HEK293 (cell line): ENCODE measurements at regions not wholly inside any gene's neighbourhood (a gene's known extent, or its start where the extent isn't known, plus 50 kb on each side); places are given as distances from the start of the nearest gene placed in this dataset.

Experiments
- ZNF621 ChIP-seq: fragments of 450-650 bp; formaldehyde crosslinking; IDR thresholded peaks from 2 replicates; pipeline ENCODE4 v1.5.1; 2017; ENCODE audit warnings: missing biosample characterization, missing genetic modification characterization
- ZNF707 ChIP-seq: fragments of 450-650 bp; formaldehyde crosslinking; IDR thresholded peaks from 2 replicates; pipeline ENCODE4 v1.5.1; 2016; ENCODE audit warnings: missing biosample characterization, missing genetic modification characterization
- TF ChIP-seq, protein P1 (sequence below): fragments of 450-650 bp; formaldehyde crosslinking; IDR thresholded peaks from 2 replicates; pipeline ENCODE4 v1.5.1; 2016; ENCODE audit warnings: missing biosample characterization, missing genetic modification characterization

DNA sequence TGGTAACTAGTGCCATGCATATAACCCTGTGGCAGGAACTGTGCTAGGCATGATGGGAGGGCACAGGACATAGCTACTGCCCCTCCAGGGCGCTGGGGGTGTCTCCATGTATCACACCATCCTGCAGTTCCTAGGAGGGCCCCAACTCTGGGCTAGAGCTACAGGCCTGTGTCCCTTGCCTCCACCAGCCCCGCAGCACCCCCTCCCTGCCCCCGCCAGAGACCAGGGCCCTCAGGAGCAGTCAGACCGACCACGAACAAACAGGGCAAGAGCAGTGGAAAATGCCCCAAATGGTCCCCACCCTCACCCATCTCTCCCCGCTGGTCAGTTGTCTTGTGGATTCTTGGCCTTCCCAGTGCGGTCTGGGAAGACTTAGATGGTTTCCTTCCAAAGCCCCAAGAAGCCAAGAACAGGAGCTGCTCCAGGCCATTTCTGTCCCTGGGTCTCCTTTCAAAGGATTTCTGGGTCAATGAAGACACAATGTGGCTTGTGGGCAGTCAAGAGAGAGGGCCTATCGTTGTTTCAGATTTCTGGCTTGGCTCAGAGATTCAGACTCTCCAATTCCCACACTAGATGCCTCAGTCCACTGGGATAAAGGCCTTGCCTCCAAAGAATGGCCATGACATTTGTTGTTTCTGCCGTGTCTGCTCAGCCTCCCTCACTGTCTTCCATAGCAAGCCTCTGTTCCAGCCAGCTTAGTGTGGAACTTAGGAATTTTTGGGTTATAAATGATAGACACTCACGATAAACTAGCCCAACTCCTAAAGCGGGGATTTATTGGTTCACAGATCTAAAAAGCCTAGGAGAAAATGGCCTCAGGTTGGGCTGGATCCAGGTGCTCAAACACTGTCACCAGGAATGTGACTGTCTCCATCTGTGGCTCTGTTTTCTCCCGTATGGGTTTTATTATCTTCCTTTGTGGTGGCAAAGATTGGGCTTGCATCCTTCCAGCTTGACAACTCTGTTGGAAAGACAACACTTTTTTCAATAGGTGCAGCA, 80.6 kb downstream of the LSM3 start:
- TF ChIP-seq ZNF707 (tag by site-specific recombination) (no peak), ZNF621 (tag by site-specific recombination) (no peak)
- TF ChIP-seq, protein P1, sequence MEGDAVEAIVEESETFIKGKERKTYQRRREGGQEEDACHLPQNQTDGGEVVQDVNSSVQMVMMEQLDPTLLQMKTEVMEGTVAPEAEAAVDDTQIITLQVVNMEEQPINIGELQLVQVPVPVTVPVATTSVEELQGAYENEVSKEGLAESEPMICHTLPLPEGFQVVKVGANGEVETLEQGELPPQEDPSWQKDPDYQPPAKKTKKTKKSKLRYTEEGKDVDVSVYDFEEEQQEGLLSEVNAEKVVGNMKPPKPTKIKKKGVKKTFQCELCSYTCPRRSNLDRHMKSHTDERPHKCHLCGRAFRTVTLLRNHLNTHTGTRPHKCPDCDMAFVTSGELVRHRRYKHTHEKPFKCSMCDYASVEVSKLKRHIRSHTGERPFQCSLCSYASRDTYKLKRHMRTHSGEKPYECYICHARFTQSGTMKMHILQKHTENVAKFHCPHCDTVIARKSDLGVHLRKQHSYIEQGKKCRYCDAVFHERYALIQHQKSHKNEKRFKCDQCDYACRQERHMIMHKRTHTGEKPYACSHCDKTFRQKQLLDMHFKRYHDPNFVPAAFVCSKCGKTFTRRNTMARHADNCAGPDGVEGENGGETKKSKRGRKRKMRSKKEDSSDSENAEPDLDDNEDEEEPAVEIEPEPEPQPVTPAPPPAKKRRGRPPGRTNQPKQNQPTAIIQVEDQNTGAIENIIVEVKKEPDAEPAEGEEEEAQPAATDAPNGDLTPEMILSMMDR (tag by site-specific recombination): no peak
